ENCODE measurements at regions not wholly inside any gene's neighbourhood (a gene's known extent, or its start where the extent isn't known, plus 50 kb on each side); places are given as distances from the start of the nearest gene placed in this dataset.

GRCh38 chr20:11287126-11287525, 613.3 kb upstream of the JAG1 start:
- TF ChIP-seq GATA3 (IDR thresholded peaks at IDR 0.05; ENCODE audit: low read depth, low read length), result no peak
- no peak for TF ChIP-seq GATA2 (IDR thresholded peaks at IDR 0.05; ENCODE audit: low read depth, low read length)

Data from SH-SY5Y (cell line).